ENCODE measurements at regions not wholly inside any gene's neighbourhood (a gene's known extent, or its start where the extent isn't known, plus 50 kb on each side); places are given as distances from the start of the nearest gene placed in this dataset.

GRCh38 chrX:38878641-38879340, 77.5 kb downstream of the MID1IP1 start:
- H3K27ac ChIP-seq = no peak overlapping the region

DNA sequence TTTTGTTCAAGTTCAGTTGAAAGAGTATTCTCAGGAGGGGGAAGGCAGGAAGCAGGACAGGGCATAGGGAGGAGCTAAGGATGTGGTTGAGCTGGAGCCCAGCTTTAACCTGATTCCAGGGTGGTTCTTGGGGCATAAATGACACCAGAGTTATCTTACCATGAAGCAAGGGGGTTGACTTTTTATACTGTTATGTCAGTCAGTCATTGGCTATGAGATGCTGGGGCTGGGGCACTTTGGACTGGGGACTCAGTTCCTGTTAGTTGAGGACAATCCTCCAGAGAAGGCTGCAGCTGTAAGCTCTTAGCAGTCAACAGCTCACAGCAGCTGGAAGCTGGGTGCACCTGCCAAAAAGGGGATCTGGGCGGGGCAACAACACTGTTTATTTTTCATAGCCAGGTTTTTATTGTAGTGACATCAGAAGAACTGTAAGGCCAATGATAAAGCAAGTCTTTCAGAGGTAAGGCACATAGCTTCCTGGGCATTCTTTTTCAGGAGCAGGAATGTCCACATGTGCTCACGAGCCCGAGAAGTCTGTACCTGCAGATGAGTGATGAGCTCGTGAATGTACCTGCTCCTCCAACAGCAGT, 78.5 kb downstream of the MID1IP1 start:
- no peaks in the 10 kb centered on the region for H3K4me1 ChIP-seq (ENCODE audit: low read depth, poor library complexity, severe bottlenecking)
- no peaks in the 10 kb centered on the region for H4K20me1 ChIP-seq (ENCODE audit: insufficient read depth)
- no peak overlapping the region for H3K4me3 ChIP-seq (IDR thresholded peaks at IDR 0.05; ENCODE audit: insufficient read depth, low read depth, low read length)
- no peak overlapping the region for H3K27ac ChIP-seq
- H3K9ac ChIP-seq = no peak overlapping the region
- H3K36me3 ChIP-seq (ENCODE audit: insufficient read depth) = no peaks in the 10 kb centered on the region
- H3K4me2 ChIP-seq = no peak overlapping the region
- H3K79me2 ChIP-seq (ENCODE audit: insufficient read depth, low read depth) = no peaks in the 10 kb centered on the region
- TF ChIP-seq CTCF (conservative IDR thresholded peaks at IDR 0.05; ENCODE audit: low read depth, low read length) = no peak
- H2AFZ ChIP-seq (ENCODE audit: low read depth) = no peak overlapping the region
- no peaks in the 10 kb centered on the region for H3K27me3 ChIP-seq (ENCODE audit: insufficient read depth, low read depth)

More at GRCh38 chrX:38878641-38879340, 77.5 kb downstream of the MID1IP1 start:
- no peak for TF ChIP-seq CTCF (conservative IDR thresholded peaks at IDR 0.05; ENCODE audit: low read depth, low read length)
- no peaks in the 10 kb centered on the region for H3K36me3 ChIP-seq (ENCODE audit: insufficient read depth)
- no peaks in the 10 kb centered on the region for H3K79me2 ChIP-seq (ENCODE audit: insufficient read depth, low read depth)
- no peaks in the 10 kb centered on the region for H4K20me1 ChIP-seq (ENCODE audit: insufficient read depth)
- H2AFZ ChIP-seq (ENCODE audit: low read depth) = no peak overlapping the region
- no peak overlapping the region for H3K4me3 ChIP-seq (IDR thresholded peaks at IDR 0.05; ENCODE audit: insufficient read depth, low read depth, low read length)
- no peaks in the 10 kb centered on the region for H3K4me1 ChIP-seq (ENCODE audit: low read depth, poor library complexity, severe bottlenecking)
- H3K27me3 ChIP-seq (ENCODE audit: insufficient read depth, low read depth) = no peaks in the 10 kb centered on the region
- no peak overlapping the region for H3K4me2 ChIP-seq
- no peak overlapping the region for H3K9ac ChIP-seq

DNA sequence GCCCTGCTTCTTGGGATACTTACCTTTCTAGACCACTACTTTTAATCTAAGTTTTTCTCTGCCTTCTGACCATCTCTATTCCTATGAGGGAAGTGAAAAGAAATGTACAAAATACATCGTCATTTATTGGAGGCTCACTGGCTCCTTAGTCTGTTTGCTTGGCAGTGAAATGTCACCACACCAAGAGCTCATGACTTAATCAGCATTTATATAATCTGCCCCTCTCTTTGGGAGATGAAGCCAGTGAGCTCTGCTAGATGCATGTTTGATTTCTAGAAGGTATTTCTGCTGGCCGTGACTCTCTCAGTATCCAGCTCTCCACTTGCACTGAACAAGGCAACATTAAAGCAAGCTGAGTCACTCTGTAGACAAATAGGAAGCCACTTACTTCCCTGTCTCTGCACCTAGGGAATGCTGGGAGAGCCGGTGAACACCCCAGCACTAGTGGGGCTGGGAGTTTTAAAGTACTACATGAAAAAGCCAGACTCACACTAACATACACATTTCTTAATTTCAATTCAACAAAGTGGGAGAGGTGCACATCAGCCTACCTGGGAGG, 79.1 kb downstream of the MID1IP1 start:
- H3K27me3 ChIP-seq (ENCODE audit: insufficient read depth, low read depth) = no peaks in the 10 kb centered on the region
- H3K9ac ChIP-seq = no peak overlapping the region
- H2AFZ ChIP-seq (ENCODE audit: low read depth) = no peak overlapping the region
- no peaks in the 10 kb centered on the region for H3K36me3 ChIP-seq (ENCODE audit: insufficient read depth)
- H4K20me1 ChIP-seq (ENCODE audit: insufficient read depth) = no peaks in the 10 kb centered on the region
- no peak for TF ChIP-seq CTCF (conservative IDR thresholded peaks at IDR 0.05; ENCODE audit: low read depth, low read length)
- H3K27ac ChIP-seq = no peak overlapping the region
- H3K79me2 ChIP-seq (ENCODE audit: insufficient read depth, low read depth) = no peaks in the 10 kb centered on the region
- H3K4me1 ChIP-seq (ENCODE audit: low read depth, poor library complexity, severe bottlenecking) = no peaks in the 10 kb centered on the region
- H3K4me2 ChIP-seq = no peak overlapping the region
- H3K4me3 ChIP-seq (IDR thresholded peaks at IDR 0.05; ENCODE audit: insufficient read depth, low read depth, low read length) = no peak overlapping the region

DNA sequence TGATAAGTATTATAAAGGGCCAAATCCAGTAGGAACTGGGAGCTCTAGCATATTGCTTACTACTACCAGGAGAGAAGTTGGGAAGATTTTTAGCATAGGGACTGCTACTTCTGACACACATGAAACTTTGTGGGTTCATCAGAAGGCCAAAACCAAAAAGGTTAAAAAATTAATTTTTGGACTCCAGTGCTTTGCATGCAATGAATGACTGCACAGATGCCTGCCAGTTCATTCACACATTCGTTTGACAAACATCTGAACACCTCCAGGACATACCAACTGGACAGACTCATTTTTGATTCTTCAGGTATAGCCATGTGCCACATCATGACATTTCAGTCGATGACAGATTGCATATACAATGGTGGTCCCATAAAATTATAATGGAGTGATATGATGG, 79.8 kb downstream of the MID1IP1 start:
- H3K36me3 ChIP-seq (ENCODE audit: insufficient read depth) = no peaks in the 10 kb centered on the region
- H3K79me2 ChIP-seq (ENCODE audit: insufficient read depth, low read depth) = no peaks in the 10 kb centered on the region
- no peaks in the 10 kb centered on the region for H4K20me1 ChIP-seq (ENCODE audit: insufficient read depth)
- no peak for TF ChIP-seq CTCF (conservative IDR thresholded peaks at IDR 0.05; ENCODE audit: low read depth, low read length)
- H2AFZ ChIP-seq (ENCODE audit: low read depth) = no peak overlapping the region
- H3K27ac ChIP-seq = no peak overlapping the region
- no peak overlapping the region for H3K9ac ChIP-seq
- no peak overlapping the region for H3K4me2 ChIP-seq
- H3K27me3 ChIP-seq (ENCODE audit: insufficient read depth, low read depth) = no peaks in the 10 kb centered on the region
- H3K4me1 ChIP-seq (ENCODE audit: low read depth, poor library complexity, severe bottlenecking) = no peaks in the 10 kb centered on the region
- no peak overlapping the region for H3K4me3 ChIP-seq (IDR thresholded peaks at IDR 0.05; ENCODE audit: insufficient read depth, low read depth, low read length)
